ENCODE measurements at regions not wholly inside any gene's neighbourhood (a gene's known extent, or its start where the extent isn't known, plus 50 kb on each side); places are given as distances from the start of the nearest gene placed in this dataset.

DNA sequence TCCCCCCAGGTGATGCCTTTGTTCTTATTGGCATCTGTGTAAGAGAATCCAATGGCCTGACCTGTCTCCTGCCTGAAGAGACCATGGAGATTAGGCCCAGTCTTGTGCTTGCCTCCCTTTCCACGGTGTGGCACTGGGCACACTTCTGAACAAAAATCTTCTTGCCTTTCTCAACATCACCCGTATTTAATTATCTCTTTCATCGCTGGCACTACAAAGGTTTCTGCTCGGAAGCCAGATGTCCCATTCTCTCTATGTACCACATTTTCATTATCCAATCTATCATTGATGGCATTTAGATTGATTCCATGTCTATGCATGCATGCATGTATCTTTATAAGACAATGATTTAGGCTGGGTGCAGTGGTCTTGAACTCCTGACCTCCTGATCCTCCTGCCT, 74.3 kb downstream of the SLC25A15 start:
- Mint-ChIP-seq H3K27ac (no peak overlapping the region), H3K4me1 (ENCODE audit: low read depth) (no peaks in the 10 kb centered on the region), H3K27me3 (ENCODE audit: low read depth) (no peaks in the 10 kb centered on the region), H3K4me3 (no peak overlapping the region), H3K36me3 (ENCODE audit: insufficient read depth in 2 of 2) (peaks cover 0 to 2% of the 10 kb centered on the region in 2 donors), H3K9me3 (peaks cover 2 to 12% of the 10 kb centered on the region in 2 donors)
- ATAC-seq (replicated peaks in 1 of 2), result no peak
- no peak for DNase-seq

DNA sequence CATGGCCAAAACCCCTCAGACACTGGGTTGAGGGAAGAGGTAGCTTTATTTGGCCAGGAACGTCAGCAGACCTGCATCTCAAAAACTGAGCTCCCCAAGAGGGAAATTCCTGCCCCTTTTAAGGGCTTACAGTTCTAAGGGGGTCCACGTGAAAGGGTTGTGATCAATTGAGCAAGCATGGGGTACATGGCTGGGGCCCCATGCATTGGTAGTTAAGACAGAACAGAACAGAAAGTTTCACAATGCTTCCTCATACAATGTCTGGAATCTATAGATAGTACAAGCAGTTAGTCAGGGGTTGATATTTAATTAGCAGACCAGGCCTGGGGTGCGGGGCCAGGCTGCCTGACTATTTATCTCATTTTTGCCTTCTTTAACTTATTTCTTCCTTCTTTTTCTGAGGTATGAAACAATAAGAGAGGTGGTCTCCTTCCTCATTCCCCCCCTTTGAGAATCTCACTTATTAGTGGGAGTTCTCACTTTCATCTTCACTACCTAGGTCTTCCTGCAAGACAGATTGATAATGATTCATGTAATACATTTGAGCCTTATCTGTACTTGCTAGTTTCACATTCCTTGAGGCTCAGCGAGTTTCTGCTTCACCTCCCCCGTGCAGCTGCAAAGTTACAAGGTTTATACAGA, 84.8 kb downstream of the SLC25A15 start:
- Mint-ChIP-seq H3K4me3 (no peak overlapping the region), H3K9me3 (peaks cover 14 to 29% of the 10 kb centered on the region in 2 donors)
- ATAC-seq (replicated peaks in 1 of 2), result no peak

DNA sequence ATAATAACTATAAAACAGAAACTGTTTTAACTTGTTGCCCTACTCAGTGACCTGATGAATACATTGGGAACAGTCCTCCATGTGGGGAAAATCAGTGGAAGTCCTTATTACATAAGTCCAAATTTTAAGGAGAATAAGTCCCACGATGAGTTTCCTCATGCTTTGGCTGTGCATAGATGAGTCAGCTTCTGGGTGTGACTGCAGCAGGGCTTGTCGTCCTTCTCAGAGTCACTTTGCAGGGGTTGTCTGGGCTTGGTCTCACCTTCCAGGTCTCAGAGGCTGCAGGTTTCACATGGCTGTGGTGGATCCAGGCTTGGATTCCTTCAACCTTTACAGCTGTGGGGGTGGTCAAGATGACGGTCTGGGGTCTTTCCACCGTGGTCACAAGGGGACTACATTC, 85.6 kb downstream of the SLC25A15 start:
- DNase-seq, result no peak
- Mint-ChIP-seq H3K27ac (no peak overlapping the region), H3K4me3 (no peak overlapping the region), H3K36me3 (ENCODE audit: insufficient read depth in 2 of 2) (peaks cover 52 to 53% of the 10 kb centered on the region in 2 donors), H3K27me3 (ENCODE audit: low read depth) (no peaks in the 10 kb centered on the region), H3K9me3 (peaks cover 16 to 29% of the 10 kb centered on the region in 2 donors), H3K4me1 (ENCODE audit: low read depth) (no peaks in the 10 kb centered on the region)
- no peak for ATAC-seq (replicated peaks in 1 of 2)

More for the DNA sequence above, 84.8 kb downstream of the SLC25A15 start:
- DNase-seq, result no peak
- Mint-ChIP-seq H3K36me3 (ENCODE audit: insufficient read depth in 2 of 2) (peaks cover 46 to 49% of the 10 kb centered on the region in 2 donors), H3K27ac (no peak overlapping the region), H3K4me1 (ENCODE audit: low read depth) (no peaks in the 10 kb centered on the region), H3K27me3 (ENCODE audit: low read depth) (no peaks in the 10 kb centered on the region)

DNA sequence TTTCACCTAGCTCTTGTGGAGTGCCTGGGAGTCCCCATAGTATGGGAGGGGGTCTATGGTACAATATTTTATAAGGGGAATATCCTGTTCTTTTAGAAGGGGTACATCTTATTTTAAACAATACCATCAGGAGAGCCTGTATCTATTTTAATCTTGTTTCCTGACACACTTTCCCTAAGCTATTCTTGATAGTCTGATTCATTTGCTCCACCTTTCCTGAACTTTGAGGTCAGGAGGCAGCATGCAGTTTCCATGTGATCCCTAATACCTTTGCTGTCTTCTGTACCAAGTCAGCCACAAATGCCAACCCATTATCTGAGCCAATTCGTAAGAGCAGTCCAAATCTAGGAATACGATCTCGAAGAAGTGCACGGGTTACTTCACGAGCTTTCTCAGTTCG, 86.2 kb downstream of the SLC25A15 start:
- ATAC-seq (replicated peaks in 1 of 2) (no peak), DNase-seq (no peak)
- Mint-ChIP-seq H3K9me3 (peaks cover 20 to 31% of the 10 kb centered on the region in 2 donors), H3K27ac (no peak overlapping the region), H3K4me1 (ENCODE audit: low read depth) (no peaks in the 10 kb centered on the region), H3K4me3 (no peak overlapping the region), H3K36me3 (ENCODE audit: insufficient read depth in 2 of 2) (peaks cover 53 to 55% of the 10 kb centered on the region in 2 donors), H3K27me3 (ENCODE audit: low read depth) (no peaks in the 10 kb centered on the region)

DNA sequence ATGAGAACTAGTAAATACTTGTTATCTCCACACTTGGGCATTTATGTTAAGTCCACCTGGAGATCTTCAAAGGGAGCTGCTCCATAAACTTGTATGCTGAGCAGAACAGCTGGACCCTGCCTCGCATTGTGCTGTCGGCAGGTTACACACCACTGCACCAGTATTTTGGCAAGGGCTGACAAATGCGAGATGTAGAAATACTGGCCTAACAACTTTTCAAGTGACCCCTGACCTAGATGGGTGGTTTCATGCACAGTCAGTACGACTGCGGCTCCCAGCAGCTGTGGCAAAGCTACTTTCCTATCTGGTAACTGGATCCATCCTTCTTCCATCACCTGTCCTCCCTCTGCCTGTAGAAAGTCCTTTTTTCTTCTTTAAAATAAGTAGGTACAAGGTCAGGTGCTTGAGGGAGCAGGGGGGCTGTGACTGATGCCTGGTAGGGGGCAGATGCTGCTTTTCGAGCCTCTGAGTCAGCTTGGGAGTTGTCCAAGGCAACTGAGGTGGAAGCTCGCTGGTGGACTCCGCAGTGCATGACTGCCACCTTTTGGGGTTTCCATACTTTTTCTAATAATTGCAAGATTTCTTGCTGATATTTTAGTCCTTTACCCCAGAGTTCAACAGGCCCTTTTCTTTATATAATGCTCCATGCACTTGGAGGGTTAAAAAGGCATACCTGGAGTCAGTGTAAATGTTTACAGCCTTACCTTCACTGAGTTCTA, 86.8 kb downstream of the SLC25A15 start:
- Mint-ChIP-seq H3K27me3 (ENCODE audit: low read depth) (no peaks in the 10 kb centered on the region), H3K27ac (no peak overlapping the region), H3K4me3 (no peak overlapping the region), H3K9me3 (peaks cover 20 to 31% of the 10 kb centered on the region in 2 donors), H3K4me1 (ENCODE audit: low read depth) (no peaks in the 10 kb centered on the region), H3K36me3 (ENCODE audit: insufficient read depth in 2 of 2) (peaks cover 53 to 54% of the 10 kb centered on the region in 2 donors)
- DNase-seq, result no peak
- ATAC-seq (replicated peaks in 1 of 2), result no peak

DNA sequence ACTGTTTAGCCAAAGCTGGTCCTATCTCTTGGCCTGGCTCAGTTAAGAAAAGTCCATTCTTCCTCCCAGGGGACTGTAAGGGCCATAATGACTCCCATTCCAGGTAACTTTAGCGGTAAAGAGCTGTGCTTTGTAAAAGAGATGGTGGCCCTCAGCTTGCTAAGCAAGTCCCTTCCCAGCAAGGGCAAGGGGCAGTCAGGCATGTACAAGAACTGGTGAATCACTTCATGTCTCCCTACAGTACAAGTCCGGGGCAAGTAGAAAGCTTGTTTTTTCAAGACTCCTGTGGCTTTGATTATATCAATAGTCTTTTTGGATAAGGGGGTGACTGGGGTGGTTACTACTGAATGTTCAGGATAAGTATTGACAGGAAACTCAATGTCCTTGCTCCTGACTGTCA, 88.9 kb downstream of the SLC25A15 start:
- ATAC-seq (replicated peaks in 1 of 2) (no peak), DNase-seq (no peak)
- Mint-ChIP-seq H3K4me3 (no peak overlapping the region), H3K27ac (no peak overlapping the region), H3K9me3 (peaks cover 18 to 24% of the 10 kb centered on the region in 2 donors), H3K27me3 (ENCODE audit: low read depth) (no peaks in the 10 kb centered on the region), H3K36me3 (ENCODE audit: insufficient read depth in 2 of 2) (peaks cover 43 to 51% of the 10 kb centered on the region in 2 donors), H3K4me1 (ENCODE audit: low read depth) (peaks cover 18% of the 10 kb centered on the region)

DNA sequence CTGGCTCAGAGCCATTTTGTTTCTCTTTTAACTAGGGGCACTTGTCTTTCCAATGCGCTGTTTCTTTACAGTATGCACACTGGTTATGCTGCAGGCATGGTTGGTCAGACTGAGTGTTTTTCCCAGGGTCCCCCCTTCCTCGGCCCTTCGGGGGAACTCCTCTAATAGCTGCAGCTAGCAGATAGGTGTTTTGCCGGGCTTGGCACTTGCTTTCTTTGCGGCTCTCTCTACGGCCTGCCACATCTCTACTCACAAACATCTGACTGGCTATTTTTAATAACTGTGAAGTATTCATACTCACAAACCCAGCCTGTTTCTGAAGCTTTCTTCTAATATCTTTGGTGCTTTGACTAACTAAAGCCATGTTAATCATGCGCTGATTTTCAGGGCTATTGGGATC, 89.4 kb downstream of the SLC25A15 start:
- DNase-seq (no peak), ATAC-seq (replicated peaks in 1 of 2) (no peak)
- no peak overlapping the region for H3K4me3 Mint-ChIP-seq
- no peak overlapping the region for H3K27ac Mint-ChIP-seq
- H3K36me3 Mint-ChIP-seq (ENCODE audit: insufficient read depth in 2 of 2), result peaks cover 41 to 49% of the 10 kb centered on the region in 2 donors
- no peaks in the 10 kb centered on the region for H3K27me3 Mint-ChIP-seq (ENCODE audit: low read depth)
- H3K9me3 Mint-ChIP-seq, result peaks cover 16 to 22% of the 10 kb centered on the region in 2 donors
- peaks cover 23% of the 10 kb centered on the region for H3K4me1 Mint-ChIP-seq (ENCODE audit: low read depth)
